ENCODE measurements at regions not wholly inside any gene's neighbourhood (a gene's known extent, or its start where the extent isn't known, plus 50 kb on each side); places are given as distances from the start of the nearest gene placed in this dataset.

DNA sequence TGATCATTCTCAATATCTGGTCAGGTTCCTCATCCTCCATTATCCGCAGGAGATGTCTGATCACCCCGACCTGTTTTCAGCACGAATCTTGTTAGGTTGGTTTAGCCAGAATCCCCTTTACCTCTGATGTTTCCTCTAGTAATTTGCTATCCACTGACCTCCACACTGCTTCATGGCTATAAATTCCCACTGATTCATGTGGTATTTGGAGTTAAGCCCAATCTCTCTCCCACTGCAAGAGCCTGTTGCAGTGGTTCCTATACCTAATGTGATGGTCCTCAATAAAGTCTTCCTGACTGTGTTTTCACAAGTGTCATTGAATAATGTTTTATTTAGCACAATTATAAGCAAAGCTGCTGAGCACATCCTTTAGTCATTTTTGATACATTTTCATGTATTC, 124.8 kb upstream of the CNTN3 start:
- no peak for TF ChIP-seq EZH2 (IDR thresholded peaks at IDR 0.05; ENCODE audit: low read length)
- TF ChIP-seq, protein P1, sequence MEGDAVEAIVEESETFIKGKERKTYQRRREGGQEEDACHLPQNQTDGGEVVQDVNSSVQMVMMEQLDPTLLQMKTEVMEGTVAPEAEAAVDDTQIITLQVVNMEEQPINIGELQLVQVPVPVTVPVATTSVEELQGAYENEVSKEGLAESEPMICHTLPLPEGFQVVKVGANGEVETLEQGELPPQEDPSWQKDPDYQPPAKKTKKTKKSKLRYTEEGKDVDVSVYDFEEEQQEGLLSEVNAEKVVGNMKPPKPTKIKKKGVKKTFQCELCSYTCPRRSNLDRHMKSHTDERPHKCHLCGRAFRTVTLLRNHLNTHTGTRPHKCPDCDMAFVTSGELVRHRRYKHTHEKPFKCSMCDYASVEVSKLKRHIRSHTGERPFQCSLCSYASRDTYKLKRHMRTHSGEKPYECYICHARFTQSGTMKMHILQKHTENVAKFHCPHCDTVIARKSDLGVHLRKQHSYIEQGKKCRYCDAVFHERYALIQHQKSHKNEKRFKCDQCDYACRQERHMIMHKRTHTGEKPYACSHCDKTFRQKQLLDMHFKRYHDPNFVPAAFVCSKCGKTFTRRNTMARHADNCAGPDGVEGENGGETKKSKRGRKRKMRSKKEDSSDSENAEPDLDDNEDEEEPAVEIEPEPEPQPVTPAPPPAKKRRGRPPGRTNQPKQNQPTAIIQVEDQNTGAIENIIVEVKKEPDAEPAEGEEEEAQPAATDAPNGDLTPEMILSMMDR (optimal IDR thresholded peaks at IDR 0.05 in 1 of 3, IDR thresholded peaks at IDR 0.05 in 1 of 3, conservative IDR thresholded peaks at IDR 0.05 in 1 of 3; ENCODE audit: extremely low read depth in 1 of 3, insufficient read depth in 2 of 3, low read length in 3 of 3): no peak
